ENCODE measurements at regions not wholly inside any gene's neighbourhood (a gene's known extent, or its start where the extent isn't known, plus 50 kb on each side); places are given as distances from the start of the nearest gene placed in this dataset.

DNA sequence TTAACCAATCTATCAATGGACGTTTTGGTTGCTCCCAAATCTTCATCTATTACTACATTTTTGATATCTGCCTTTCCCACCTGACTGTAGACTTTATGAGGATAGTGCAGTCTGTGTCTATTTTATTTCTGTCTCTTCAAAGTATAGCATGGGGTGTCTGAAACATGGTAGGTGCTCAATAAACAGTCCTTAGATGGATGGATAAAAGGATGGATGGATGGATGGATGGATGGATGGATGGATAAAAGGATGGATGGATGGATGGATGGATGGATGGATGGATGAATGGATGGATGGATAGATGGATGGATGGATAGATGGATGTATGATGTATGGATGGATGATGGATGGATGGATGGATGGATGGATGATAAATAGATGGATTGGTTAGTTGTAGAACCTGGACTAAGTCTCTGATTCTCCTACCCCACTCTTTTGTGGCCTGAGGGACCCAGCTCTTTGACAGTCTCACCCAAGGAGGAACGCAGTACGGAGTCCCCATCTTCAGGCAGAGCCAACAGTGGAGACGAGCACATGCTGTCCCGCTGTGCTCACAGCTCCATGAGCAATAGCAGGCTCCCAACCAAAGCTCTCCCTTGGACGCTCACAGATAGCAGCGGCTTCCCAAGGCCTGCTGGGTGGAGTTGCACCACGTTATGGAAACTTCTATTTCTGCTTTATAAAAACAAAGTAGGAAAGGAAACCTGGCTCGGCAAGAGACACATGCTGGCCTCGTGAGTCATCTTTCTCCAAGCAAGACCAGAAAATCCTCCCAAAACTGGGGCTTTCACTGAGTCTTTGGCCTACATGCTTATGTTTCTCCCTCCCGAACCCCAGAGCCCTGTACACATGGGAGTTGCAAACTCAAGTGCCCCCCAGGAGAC, 448.0 kb downstream of the MIAT start:
- TF ChIP-seq EZH2 (optimal IDR thresholded peaks at IDR 0.05; ENCODE audit: low read depth, low read length) (no peak), CTCF (IDR thresholded peaks at IDR 0.05; ENCODE audit: low read length) (no peak), EZH2phosphoT487 (IDR thresholded peaks at IDR 0.05; ENCODE audit: low read length) (no peak)
- DNase-seq, result no peak
- peaks cover 72% of the 10 kb centered on the region for H3K27me3 ChIP-seq (replicated peaks; ENCODE audit: insufficient read depth, low read length)
- no peak overlapping the region for H3K4me2 ChIP-seq (ENCODE audit: low read depth, low read length)
- H3F3A ChIP-seq (ENCODE audit: insufficient read depth, low read length), result no peaks in the 10 kb centered on the region
- H2AFZ ChIP-seq (ENCODE audit: low read length), result no peak overlapping the region
- no peaks in the 10 kb centered on the region for H3K9me3 ChIP-seq (replicated peaks; ENCODE audit: insufficient read depth, low read length)
- H3K9ac ChIP-seq (ENCODE audit: low read length), result no peak overlapping the region
- no peak overlapping the region for H3K27ac ChIP-seq (ENCODE audit: low read length)
- no peaks in the 10 kb centered on the region for H3K36me3 ChIP-seq (replicated peaks; ENCODE audit: insufficient read depth, low read length)
- H3K4me1 ChIP-seq (ENCODE audit: low read length), result no peaks in the 10 kb centered on the region
- no peaks in the 10 kb centered on the region for H3K9me2 ChIP-seq (replicated peaks; ENCODE audit: insufficient read depth, low read length)
- no peak overlapping the region for H3K4me3 ChIP-seq (ENCODE audit: low read length)
- H4K20me1 ChIP-seq (ENCODE audit: insufficient read depth, low read length), result no peaks in the 10 kb centered on the region
- H3K79me2 ChIP-seq (ENCODE audit: low read length), result no peaks in the 10 kb centered on the region

DNA sequence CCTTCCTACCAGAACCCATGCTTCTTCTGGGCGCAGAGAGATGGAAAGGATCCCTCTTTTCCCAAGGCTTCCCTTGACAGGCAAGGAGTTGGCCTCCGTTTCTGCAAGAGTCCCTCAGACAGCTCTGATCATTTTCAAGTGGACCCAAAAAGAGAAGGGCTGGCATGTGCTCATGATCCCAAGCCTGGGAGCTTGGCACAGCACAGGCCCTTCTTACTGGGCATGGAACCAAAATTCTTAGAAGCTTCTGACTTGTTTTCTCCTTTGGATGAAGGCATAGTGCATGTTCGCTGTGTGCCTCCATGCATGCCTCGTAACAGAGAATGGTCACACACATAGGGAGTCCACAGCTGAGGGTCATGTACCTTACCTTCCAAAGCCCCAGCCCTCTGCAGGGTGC, 449.6 kb downstream of the MIAT start:
- H3K4me3 ChIP-seq (ENCODE audit: low read length), result no peak overlapping the region
- H3K4me1 ChIP-seq (ENCODE audit: low read length), result no peaks in the 10 kb centered on the region
- no peaks in the 10 kb centered on the region for H3K9me3 ChIP-seq (replicated peaks; ENCODE audit: insufficient read depth, low read length)
- no peaks in the 10 kb centered on the region for H3F3A ChIP-seq (ENCODE audit: insufficient read depth, low read length)
- no peak overlapping the region for H2AFZ ChIP-seq (ENCODE audit: low read length)
- H4K20me1 ChIP-seq (ENCODE audit: insufficient read depth, low read length), result no peaks in the 10 kb centered on the region
- H3K27me3 ChIP-seq (replicated peaks; ENCODE audit: insufficient read depth, low read length), result peaks cover 72% of the 10 kb centered on the region
- no peak overlapping the region for H3K27ac ChIP-seq (ENCODE audit: low read length)
- H3K9me2 ChIP-seq (replicated peaks; ENCODE audit: insufficient read depth, low read length), result no peaks in the 10 kb centered on the region
- H3K9ac ChIP-seq (ENCODE audit: low read length), result no peak overlapping the region
- H3K79me2 ChIP-seq (ENCODE audit: low read length), result no peaks in the 10 kb centered on the region
- H3K36me3 ChIP-seq (replicated peaks; ENCODE audit: insufficient read depth, low read length), result no peaks in the 10 kb centered on the region
- H3K4me2 ChIP-seq (ENCODE audit: low read depth, low read length), result no peak overlapping the region
- TF ChIP-seq CTCF (IDR thresholded peaks at IDR 0.05; ENCODE audit: low read length) (no peak), EZH2 (optimal IDR thresholded peaks at IDR 0.05; ENCODE audit: low read depth, low read length) (no peak), EZH2phosphoT487 (IDR thresholded peaks at IDR 0.05; ENCODE audit: low read length) (no peak)
- DNase-seq, result no peak

GRCh38 chr22:27107386-27107785, 450.0 kb downstream of the MIAT start:
- Histone ChIP-seq H3K9me3 (replicated peaks; ENCODE audit: insufficient read depth, low read length) (no peaks in the 10 kb centered on the region), H3K9me2 (replicated peaks; ENCODE audit: insufficient read depth, low read length) (no peaks in the 10 kb centered on the region), H3K9ac (ENCODE audit: low read length) (no peak overlapping the region), H2AFZ (ENCODE audit: low read length) (no peak overlapping the region), H3K4me3 (ENCODE audit: low read length) (no peak overlapping the region), H3F3A (ENCODE audit: insufficient read depth, low read length) (no peaks in the 10 kb centered on the region), H3K79me2 (ENCODE audit: low read length) (no peaks in the 10 kb centered on the region), H3K27me3 (replicated peaks; ENCODE audit: insufficient read depth, low read length) (peaks cover 72% of the 10 kb centered on the region), H3K27ac (ENCODE audit: low read length) (no peak overlapping the region), H3K4me1 (ENCODE audit: low read length) (no peaks in the 10 kb centered on the region), H3K36me3 (replicated peaks; ENCODE audit: insufficient read depth, low read length) (no peaks in the 10 kb centered on the region), H4K20me1 (ENCODE audit: insufficient read depth, low read length) (no peaks in the 10 kb centered on the region), H3K4me2 (ENCODE audit: low read depth, low read length) (no peak overlapping the region)
- no peak for TF ChIP-seq EZH2phosphoT487 (IDR thresholded peaks at IDR 0.05; ENCODE audit: low read length)
- TF ChIP-seq CTCF (IDR thresholded peaks at IDR 0.05; ENCODE audit: low read length), result no peak
- TF ChIP-seq EZH2 (optimal IDR thresholded peaks at IDR 0.05; ENCODE audit: low read depth, low read length), result no peak
- no peak for DNase-seq

Data from MM.1S (cell line).